Left ventricle myocardium superior (tissue), 1 donor: ENCODE measurements at regions not wholly inside any gene's neighbourhood (a gene's known extent, or its start where the extent isn't known, plus 50 kb on each side); places are given as distances from the start of the nearest gene placed in this dataset.
A peak's percentile ranks its signal among the peaks of the same experiment; 100 is the strongest.

Source experiments
- ATAC-seq: fragments of 200-7000 bp; cut with Tn5 transposase; one replicate; pipeline ENCODE4 v1.9.1; 2020; ENCODE audit warnings: mild to moderate bottlenecking, moderate library complexity
- DNase-seq: peaks from one replicate; pipeline ENCODE4 v3.0.0-alpha.2; 2020
- intact Hi-C: fragments of 100-400 bp; cut with micrococcal nuclease; formaldehyde crosslinking; loops from one replicate; pipeline ENCODE4 v1.11.0; 2022
- donor health status: DM: no; HTN: yes; CAD: no; lungs with severe emphysema.

DNA sequence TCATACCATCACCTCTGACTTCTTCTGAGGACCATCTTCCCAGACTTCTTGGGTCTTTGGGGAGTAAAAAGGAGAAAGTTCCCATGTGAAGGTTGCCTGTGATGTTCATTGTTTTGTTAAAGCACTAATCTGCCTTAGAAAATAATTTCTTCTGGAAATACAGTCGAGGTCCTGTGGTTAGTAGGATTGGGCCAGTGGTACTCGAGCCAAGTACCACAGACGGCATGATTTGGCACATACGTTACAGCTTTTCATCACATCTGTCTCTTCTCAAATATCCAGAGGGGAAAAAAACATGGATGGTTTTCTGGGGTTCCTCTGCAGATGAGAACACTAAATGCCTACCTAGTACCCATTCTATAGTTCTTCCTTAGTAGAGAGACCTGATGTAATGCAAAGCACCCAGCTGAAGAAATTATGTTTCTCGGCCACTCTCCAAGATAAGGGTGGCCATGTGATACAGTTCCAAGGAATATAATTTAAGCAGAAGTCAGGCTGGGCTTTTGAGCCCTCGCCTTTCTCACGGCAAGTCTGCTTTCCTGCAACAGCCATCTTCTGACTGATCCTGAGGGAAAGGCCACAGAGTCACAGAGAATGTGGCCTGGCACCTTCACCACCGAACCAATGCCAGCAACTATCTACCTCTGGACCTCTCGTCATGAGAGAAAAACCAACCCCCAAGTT lies 161.0 kb downstream of the RNF152 start:
- intact Hi-C loops: no loop called here
- DNase-seq: no peak

DNA sequence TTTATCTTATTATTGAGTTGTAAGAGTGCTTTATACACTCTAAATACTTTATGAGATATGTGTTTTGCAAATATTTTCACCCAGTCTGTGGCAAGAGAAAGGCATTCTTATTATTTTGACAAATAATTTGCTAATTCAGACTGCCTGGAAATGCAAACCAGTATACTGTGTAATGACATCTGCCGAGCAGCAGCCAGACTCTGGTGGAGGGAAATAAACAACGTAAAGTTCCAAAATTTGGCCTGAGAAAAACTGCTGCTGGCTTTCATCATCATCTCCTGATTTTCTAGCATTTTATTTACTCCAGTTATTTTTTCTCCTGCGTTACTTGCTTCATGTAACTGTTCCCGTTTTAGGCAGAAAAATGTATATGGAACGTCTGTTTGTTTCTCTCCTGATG lies 161.6 kb downstream of the RNF152 start:
- no peak for DNase-seq
- ATAC-seq: peak; percentile 54
- intact Hi-C loops: no loop called here

More for the DNA sequence above, 161.0 kb downstream of the RNF152 start:
- ATAC-seq: peak; percentile 78

DNA sequence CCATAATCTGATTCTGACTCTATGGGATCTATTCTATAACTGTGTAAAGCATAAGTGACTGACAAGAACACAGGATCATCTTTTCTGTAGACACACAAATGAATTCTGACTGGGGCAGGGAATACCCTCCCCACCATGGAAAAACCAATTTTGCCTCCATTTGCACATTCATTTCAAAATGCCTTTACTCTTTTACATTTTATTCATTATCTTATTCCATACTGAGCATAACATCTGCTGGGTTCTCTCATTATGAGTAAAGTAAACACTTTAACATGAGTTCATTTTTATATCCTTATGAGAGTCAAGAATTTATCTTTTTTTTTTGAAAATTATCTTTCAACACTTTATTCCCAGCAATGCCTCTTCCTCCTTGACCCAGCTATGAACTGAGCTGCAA lies 163.5 kb downstream of the RNF152 start:
- ATAC-seq: no peak
- intact Hi-C loops: no loop called here
- no peak for DNase-seq

DNA sequence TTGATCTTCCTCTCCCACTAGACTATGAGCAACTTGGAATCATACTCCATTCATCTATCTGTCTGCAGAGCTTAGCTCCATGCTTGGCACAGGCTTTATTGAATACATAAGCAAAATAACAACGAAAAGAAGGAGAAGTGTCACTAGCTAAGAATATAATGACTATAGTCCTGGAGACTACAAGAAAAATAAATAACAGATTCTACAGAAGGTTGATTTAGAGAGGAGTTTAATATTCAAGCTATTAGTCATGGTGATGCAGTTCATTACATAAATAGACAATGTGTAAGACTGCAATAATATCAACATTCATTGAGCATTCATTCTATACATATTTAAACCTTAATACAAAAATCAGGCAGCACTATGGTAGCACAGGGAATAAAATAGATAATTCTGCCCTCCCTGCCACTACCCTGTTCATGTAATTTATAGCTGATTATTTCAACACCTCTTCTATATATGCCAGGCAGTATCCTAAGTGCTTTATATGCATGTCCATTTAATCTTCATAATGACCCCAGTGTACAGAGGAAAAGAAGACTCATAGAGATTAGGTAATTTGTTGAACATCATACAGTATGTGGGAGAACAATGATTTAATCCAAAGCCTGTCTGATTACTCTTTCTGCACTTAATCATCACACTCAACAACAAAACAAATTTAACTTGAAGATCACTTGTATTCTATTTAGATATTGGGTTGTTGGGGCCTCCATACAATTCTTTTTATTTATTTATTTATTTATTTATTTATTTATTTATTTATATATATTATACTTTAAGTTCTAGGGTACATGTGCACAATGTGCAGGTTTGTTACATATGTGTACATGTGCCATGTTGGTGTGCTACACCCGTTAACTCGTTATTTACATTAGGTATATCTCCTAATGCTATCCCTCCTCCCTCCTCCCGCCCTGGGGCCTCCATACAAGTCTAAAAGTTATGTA lies 165.3 kb downstream of the RNF152 start:
- ATAC-seq (no peak), DNase-seq (no peak)
- intact Hi-C loops: no loop called here

DNA sequence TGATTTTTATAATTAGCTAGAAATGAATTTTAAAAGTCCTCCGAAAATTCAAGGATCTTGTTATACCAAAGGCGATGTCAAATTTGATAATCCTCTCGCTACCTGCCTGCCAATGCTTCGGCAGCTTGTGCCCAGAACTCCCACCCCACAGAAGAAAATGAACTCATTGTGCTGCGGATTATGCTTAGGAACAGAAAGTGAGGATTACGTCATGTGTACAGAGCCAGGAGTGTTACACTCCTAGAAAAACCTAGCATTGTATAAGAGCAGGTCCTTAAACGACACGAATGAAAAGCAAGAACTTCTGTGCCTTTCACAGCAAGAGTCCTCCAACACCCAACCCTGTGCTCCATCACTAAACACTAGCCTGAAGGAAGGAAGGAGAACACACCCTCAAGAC lies 168.3 kb downstream of the RNF152 start:
- DNase-seq (no peak), ATAC-seq (no peak)
- intact Hi-C loops: no loop called here

DNA sequence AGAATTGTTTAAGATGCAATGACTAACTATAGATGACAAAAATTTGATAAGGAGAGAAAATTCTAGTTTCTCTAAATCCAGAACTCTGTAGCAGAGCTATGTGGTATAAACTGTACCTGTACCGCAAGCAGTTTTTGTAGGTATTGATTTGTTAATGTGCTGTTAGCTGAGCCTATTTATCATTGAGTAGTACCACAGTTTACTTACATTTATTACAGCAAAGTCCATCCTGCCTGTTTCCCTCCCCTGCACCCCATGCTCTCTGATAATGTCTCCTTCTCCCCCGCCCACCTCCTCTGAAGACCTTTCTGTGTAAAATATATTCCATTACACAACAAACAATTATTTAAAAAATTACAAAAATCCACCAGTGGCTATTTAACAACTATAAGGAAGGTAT lies 170.6 kb downstream of the RNF152 start:
- ATAC-seq: no peak
- intact Hi-C loops: no loop called here
- DNase-seq: no peak

DNA sequence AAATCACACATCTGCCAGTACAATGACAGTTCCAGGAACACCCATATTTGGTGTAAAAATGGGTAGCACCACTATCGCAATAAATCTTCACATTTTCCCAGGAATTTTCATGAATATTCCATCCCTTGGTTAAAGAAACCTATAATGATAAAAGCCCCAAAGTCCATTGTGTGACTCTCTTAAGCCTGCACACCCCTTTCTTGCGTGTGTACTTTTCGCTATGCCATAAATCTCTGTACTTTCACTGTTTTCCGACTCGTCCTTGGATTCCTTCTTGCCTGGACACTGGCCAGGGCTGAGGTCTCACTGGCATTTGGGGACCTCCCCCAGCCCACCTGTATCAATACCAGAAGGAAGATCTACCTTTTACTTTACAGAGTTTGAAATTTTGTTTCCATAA lies 172.3 kb downstream of the RNF152 start:
- no peak for ATAC-seq
- no peak for DNase-seq
- intact Hi-C loops: no loop called here

DNA sequence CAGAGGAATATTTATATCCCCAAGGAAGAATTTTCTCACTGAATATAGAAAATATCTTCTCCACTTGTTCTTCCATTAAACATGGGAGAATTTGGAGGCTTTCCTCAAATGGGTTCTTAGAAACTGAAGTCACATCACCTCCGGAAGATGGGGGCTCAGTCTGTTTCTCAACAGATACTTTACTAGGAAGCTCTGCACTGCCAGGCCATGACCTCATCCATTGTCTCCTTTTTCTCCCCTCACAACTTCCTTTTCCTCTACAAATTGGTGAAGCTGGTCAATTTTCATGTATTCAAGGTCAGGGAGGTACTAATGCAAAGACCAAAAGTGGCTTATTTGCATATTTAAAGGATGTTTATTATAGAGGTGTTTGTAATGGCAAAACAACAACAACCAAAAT lies 173.1 kb downstream of the RNF152 start:
- DNase-seq (no peak), ATAC-seq (no peak)
- intact Hi-C loops: no loop called here

DNA sequence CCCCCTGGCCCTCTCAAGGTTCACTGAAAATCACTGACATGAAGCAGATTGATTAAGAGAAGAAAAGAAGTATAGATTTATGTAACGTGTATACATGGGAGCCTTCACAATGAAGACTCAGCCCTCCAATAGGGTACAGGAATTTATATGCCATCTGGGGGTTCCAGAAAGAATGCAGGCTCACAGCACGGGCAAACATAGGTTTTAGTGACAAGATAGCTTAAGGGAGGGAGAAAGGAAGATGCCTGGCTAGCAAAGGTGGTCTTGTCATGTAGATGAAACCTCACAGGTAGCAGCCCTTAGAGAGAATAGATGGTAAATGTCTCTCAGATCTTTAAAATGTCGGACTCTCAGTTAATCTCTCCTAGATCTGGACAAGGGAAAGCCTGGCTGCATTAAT lies 173.9 kb downstream of the RNF152 start:
- intact Hi-C loops: no loop called here
- ATAC-seq (no peak), DNase-seq (no peak)

DNA sequence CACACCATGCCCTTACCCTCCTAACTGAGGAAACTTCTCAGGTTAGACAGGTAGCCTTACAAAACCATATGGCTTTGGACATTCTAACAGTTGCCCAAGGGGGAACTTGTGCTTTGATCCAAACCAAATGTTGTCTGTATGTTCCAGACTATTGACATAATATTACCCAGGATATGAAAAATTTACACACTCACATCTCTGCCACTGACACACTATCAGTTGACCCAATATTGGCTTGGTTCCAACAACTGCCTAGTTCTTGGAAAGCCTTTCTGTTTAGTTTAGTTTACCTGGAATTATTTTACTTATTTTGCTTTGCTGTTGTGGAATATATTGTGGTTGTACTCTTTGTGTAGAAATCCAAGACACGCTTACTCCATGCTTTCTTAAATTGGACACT lies 178.4 kb downstream of the RNF152 start:
- no peak for ATAC-seq
- intact Hi-C loops: no loop called here
- DNase-seq: no peak

DNA sequence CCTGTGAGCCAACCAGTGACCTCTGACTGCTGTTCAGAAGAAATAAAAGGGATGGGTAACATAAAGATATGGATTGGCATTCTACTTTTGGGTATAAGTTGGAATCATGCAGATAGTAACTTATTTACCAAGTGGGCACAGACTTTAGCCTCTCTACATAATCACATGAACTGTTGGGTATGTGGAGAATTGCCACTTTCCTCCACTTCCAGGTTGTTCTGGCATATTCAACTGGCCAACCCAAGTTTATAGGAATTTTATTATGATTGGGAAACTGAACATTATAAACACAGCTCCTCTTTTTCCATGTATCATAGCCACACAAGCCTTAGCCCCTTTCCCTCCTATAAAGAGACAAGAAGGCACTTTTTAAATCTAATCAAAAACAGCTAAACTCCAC lies 179.3 kb downstream of the RNF152 start:
- no peak for DNase-seq
- no peak for ATAC-seq
- intact Hi-C loops: no loop called here

DNA sequence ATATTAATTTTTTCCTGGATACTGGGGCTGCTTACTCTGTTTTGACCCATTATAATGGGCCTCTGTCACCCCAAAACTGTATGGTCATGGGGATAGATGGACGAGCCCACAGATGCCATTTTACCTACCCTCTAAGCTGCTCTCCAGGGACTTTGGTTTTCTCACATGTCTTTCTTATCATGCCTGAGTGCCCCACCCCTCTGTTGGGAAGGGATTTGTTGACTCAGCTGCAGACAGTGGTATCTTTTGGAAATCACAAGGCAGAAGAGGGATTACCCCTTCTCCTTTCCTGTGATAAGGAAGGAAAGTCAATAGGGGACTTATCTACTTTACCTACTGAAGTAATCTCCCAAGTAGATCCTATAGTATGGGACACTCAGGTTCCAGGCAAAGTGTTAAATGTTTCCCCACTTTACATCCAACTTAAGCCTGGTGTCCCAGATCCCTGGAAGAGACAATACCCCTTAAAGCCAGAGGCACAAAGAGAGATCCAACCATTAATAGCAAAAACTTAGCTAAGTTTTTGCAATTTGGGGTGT lies 182.7 kb downstream of the RNF152 start:
- DNase-seq (no peak), ATAC-seq (no peak)
- intact Hi-C loops: no loop called here

DNA sequence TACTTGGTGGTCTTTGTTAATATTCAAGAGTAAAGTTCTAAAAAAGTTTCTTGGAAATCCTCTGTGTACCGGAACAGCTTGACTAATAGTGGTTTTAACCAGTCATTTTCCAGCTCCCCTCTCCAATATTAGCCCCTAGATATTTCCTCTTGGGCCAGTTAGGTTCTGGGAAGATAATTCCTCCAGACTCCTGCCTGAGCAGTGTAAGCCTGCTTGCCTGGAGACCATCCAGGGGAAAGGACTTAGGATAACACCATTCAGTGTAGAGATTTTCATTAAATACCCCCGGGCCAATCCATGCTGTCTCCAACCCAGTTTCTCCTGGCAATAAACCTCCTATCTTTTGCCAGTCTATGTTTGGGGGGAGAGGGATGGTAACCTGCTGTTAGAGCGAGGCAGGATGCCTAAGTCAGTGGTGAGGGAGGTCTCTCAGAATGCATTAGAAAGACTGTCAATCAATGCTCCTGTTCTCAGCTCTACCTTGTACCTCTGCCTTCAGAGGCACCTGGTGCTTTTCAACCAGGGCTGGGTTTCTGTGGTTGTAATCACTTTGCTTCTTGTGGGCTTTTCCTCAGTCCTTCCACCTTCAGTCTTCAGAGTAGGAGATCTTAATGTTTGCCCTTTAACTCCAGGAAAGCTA lies 186.4 kb downstream of the RNF152 start:
- intact Hi-C loops: no loop called here
- ATAC-seq (no peak), DNase-seq (no peak)

DNA sequence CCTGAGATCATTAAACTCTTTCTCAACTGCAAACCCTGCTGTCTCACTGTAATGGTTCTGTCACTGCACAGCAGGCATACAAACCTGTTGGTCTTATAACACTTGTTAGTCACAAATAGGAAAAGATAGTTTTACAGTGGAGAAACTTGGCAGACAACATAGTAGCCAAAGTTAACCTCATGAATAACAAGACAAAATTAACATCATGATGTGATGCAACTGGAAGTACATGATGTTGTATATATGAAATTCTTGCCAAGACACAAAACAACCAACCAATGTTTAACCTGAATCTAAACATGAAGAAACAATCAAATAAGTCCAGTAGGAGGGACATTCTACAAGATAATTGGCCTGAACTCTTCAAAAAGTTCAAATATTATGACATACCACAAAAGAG lies 189.3 kb downstream of the RNF152 start:
- intact Hi-C loops: no loop called here
- ATAC-seq: no peak
- no peak for DNase-seq

DNA sequence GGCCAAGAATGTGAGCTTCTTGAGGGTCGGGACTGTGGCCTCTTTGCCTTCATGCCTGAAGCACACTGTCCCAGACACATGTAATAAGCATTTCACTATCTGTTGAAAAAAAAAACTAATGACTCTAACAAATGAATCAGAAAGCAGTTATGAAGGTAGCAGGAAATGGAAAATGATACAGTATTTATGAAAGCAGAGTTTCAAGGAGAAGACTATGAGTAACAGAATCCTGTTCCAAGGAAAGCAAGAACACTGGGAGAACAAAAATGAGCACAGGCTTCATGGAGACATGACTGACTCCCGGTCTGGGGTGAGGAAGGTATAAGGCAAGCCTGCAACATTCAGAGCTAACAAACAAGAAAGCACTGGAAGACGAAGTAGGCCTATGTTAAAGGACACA lies 190.8 kb downstream of the RNF152 start:
- DNase-seq (no peak), ATAC-seq (no peak)
- intact Hi-C loops: no loop called here

DNA sequence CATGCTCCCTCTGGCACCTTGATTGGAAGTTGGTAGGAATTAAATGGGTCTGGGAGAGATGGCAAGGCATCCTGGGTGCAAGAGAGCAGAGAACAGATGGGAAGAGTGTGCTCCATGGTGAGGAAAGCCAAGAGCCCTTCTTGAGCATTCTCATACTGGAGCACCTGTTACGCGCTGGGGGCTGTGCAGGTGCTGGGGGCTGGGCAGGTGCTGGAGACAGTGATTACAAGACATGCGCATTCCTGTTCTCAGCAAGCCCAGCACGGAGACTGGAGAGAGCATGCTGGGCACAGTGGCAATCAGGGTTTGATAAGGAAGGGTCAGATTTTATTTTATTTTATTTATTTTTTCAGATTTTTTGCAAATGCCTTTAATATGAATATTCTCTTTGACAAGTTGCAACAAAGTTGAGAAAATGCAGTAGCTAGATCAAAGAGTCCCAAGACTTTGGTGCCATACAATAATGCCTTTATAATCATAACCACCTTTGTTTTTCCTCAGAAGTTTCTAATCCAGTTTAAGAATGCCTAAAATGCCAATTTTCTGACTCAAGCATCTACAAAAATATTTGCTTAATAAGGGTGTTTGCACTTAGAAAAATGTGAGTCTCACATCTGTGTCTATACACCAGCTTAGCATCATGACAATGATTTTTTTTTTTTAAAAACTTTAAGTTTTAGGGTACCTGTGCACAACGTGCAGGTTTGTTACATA lies 193.3 kb downstream of the RNF152 start:
- intact Hi-C loops: no loop called here
- DNase-seq (no peak), ATAC-seq (no peak)

DNA sequence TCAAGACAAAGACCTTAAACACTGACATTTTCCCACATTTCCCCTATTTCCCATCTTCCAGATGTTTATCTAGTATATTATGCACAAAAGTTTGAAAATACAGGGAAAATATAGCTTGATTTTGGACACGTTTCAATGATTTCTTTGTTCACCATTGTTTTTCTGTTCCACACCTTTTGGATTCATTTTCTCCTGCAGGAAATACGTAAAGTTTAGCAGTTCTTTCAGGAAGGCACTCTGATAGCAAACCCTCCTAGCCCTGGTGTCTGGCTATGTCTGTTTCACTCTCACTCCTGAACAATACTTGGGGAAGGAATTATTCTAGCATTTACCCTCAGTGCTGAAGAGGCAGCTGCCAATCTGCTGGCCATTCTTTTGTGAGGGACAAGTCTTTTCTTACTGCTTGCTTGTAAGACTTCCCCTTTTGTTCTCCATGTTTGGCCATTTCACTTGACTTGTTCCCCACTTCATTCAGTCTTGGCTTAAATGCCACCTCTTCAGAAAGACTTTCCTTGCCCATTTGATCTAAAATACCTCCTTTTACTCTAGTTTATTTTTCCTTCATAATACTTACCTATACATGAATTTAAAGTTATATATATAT lies 195.4 kb downstream of the RNF152 start:
- ATAC-seq (no peak), DNase-seq (no peak)
- intact Hi-C loops: no loop called here

DNA sequence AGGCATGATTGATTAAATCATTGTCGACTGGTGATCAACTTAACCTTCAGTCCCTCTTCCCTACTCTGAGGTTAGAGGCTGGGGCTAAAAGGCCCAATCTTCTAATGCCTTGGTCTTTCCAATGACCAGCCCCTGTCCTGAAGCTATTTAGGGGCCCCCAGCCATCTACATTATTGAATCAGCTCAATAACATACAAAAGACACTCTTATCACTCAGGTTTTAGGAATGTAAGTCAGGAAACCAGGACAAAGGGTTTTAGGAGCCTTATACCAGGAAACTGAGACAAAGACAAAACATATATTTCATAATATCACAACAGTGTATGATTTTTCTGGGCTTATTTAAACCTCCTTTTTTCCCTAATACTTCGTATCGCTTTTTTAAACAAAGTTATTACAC lies 198.6 kb downstream of the RNF152 start:
- DNase-seq (no peak), ATAC-seq (no peak)
- intact Hi-C loops: no loop called here
